ENCODE measurements at regions not wholly inside any gene's neighbourhood (a gene's known extent, or its start where the extent isn't known, plus 50 kb on each side); places are given as distances from the start of the nearest gene placed in this dataset.

DNA sequence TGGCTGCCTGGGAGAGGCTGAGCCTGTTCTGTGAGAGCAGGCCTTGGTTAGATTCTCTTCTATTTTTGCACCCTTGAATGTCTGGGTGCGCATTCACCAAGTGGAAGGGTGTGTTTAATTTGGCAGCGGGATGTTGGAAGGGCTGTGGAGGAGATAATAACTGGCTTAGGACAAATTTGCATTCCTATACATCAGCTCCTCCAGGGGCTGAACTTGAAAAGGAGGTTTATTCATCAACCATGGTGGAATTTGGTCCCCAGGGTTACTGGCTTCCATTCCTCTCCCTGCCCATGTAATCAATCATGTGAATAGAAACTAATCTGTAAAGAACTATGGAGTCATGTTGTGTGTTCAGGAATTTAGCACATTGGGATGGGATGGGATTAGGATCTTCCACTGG lies 100.2 kb upstream of the FOXF1 start:
- H3K27me3 ChIP-seq, result no peaks in the 10 kb centered on the region
- no peak for TF ChIP-seq POLR2A (IDR thresholded peaks at IDR 0.05)
- TF ChIP-seq CTCF (IDR thresholded peaks at IDR 0.05), result no peak
- intact Hi-C loops (cut with DNase I; ENCODE audit: low total_unique reads), result no loop called here
- no peaks in the 10 kb centered on the region for H3K36me3 ChIP-seq (ENCODE audit: low read depth, missing control alignments)
- no peaks in the 10 kb centered on the region for H3K4me1 ChIP-seq
- no peak overlapping the region for H3K27ac ChIP-seq
- H3K9me3 ChIP-seq, result no peaks in the 10 kb centered on the region
- no peak for DNase-seq
- no peak overlapping the region for H3K4me3 ChIP-seq
- 94 to 96% methylated on average over 2 of the region's 2 CpGs for WGBS, 2 donors

DNA sequence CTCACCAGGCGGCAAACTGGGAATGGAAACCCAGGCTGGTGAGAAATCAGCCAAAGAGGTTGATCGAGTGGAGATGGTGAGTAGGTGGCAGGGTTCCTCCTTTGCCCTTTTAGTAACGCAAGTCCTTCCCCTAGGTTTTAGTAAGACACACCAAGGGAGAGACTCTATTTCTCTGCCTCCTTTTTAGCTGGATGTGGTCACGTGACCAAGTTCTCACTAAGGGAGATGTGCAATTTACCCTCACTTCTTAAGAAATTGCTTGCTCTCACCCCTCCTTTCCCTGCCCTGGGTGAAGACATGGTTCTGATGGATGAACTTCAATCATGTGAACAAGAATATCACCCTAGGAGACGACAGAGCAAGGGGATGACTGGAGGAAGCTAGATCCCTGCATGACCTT lies 99.8 kb upstream of the FOXF1 start:
- intact Hi-C loops (cut with DNase I; ENCODE audit: low total_unique reads), result no loop called here
- no peak for TF ChIP-seq CTCF (IDR thresholded peaks at IDR 0.05)
- no peaks in the 10 kb centered on the region for H3K36me3 ChIP-seq (ENCODE audit: low read depth, missing control alignments)
- no peaks in the 10 kb centered on the region for H3K9me3 ChIP-seq
- H3K27me3 ChIP-seq, result no peaks in the 10 kb centered on the region
- no peak overlapping the region for H3K4me3 ChIP-seq
- DNase-seq, result no peak
- no peak overlapping the region for H3K27ac ChIP-seq
- no peaks in the 10 kb centered on the region for H3K4me1 ChIP-seq
- WGBS, 2 donors, result 88 to 92% methylated on average over 5 of the region's 5 CpGs

DNA sequence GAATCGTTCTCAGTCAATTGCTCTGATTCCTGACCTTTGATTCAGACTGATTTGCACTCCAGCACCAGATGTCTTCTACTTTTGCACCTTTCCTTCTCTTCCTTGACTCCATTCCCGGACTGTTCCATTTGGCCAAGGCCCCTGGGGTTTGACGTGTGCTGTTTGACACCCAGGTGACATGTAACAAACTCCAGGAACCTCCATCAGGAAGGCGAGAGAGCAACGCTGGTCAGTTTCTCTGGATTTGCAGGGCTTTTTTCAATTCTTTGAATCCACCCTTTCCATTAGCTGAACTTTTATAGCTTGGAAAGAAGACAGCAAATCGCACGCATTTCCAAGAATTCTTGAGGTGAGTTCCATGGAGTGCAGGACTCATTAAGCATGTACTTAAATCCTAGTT lies 98.4 kb upstream of the FOXF1 start:
- TF ChIP-seq CTCF (IDR thresholded peaks at IDR 0.05), result no peak
- no peak for TF ChIP-seq POLR2A (IDR thresholded peaks at IDR 0.05)
- intact Hi-C loops (cut with DNase I; ENCODE audit: low total_unique reads), result no loop called here
- Histone ChIP-seq H3K27ac (no peak overlapping the region), H3K36me3 (ENCODE audit: low read depth, missing control alignments) (no peaks in the 10 kb centered on the region), H3K4me3 (no peak overlapping the region), H3K27me3 (no peaks in the 10 kb centered on the region), H3K4me1 (no peaks in the 10 kb centered on the region), H3K9me3 (no peaks in the 10 kb centered on the region)
- 52 to 54% methylated on average over 7 of the region's 7 CpGs for WGBS, 2 donors
- no peak for DNase-seq

GRCh38 chr16:86414991-86415740 lies 95.2 kb upstream of the FOXF1 start:
- no peaks in the 10 kb centered on the region for H3K9me3 ChIP-seq
- H3K36me3 ChIP-seq (ENCODE audit: low read depth, missing control alignments), result no peaks in the 10 kb centered on the region
- WGBS, 2 donors, result 48 to 60% methylated on average over 9 of the region's 9 CpGs
- H3K27me3 ChIP-seq, result no peaks in the 10 kb centered on the region
- H3K4me1 ChIP-seq, result no peaks in the 10 kb centered on the region
- H3K4me3 ChIP-seq, result no peak overlapping the region
- no peak overlapping the region for H3K27ac ChIP-seq
- TF ChIP-seq CTCF (IDR thresholded peaks at IDR 0.05) (no peak), POLR2A (IDR thresholded peaks at IDR 0.05) (no peak)
- intact Hi-C loops (cut with DNase I; ENCODE audit: low total_unique reads), result no loop called here
- DNase-seq, result no peak

DNA sequence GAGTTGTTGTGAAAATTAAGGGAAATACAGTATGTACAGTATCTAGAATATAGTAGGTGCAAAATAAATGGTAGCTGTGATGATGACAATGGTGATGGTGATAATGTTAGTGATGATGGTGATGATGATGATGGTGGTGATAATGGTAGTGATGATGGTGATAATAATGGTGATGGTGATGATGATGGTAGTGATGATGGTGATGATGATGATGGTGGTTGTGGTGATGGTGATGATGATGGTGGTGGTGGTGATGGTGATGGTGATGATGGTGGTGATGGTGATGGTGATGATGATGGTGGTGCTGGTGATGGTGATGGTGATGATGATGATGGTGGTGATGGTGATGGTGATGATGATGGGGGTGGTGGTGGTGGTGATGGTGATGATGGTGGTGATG lies 91.3 kb upstream of the FOXF1 start:
- H3K9me3 ChIP-seq, result no peaks in the 10 kb centered on the region
- H3K4me3 ChIP-seq, result no peak overlapping the region
- H3K27me3 ChIP-seq, result no peaks in the 10 kb centered on the region
- no peak overlapping the region for H3K27ac ChIP-seq
- no peak for DNase-seq
- no peak for TF ChIP-seq POLR2A (IDR thresholded peaks at IDR 0.05)
- TF ChIP-seq CTCF (IDR thresholded peaks at IDR 0.05), result no peak
- intact Hi-C loops (cut with DNase I; ENCODE audit: low total_unique reads), result no loop called here
- H3K4me1 ChIP-seq, result no peaks in the 10 kb centered on the region
- no peaks in the 10 kb centered on the region for H3K36me3 ChIP-seq (ENCODE audit: low read depth, missing control alignments)

Measured in testis (tissue), 2 donors.